GM12878 (cell line): ENCODE measurements at regions not wholly inside any gene's neighbourhood (a gene's known extent, or its start where the extent isn't known, plus 50 kb on each side); places are given as distances from the start of the nearest gene placed in this dataset.

ENCODE experiments used
- ATAC-seq: fragments of 200-7000 bp; cut with Tn5 transposase; 3 replicates; pipeline ENCODE4 v1.9.1; 2020; ENCODE audit warnings: mild to moderate bottlenecking, moderate library complexity
- BruUV-seq: library from RNA; stranded (reverse); fragments of 400-500 nt; replicated peaks from 2 replicates; lab custom pipeline; 2021; lab: Mats Ljungman, UMichigan
- CTCF ChIA-PET: fragments of 300-600 bp; sonication (Branson Sonifier 250); formaldehyde crosslinking; extraction: SDS; loops from one replicate; lab custom pipeline; 2021; ENCODE audit warnings: inconsistent platforms; lab: Yijun Ruan, JAX
- POLR2A ChIA-PET: fragments of 350-600 bp; formaldehyde crosslinking; extraction: SDS; loops from one replicate; lab custom pipeline; 2021; ENCODE audit warnings: inconsistent platforms; lab: Charles Lee
- RAD21 ChIA-PET: fragments of 300-600 bp; sonication (Branson Sonifier 250); formaldehyde crosslinking; loops from one replicate; lab custom pipeline; 2023; ENCODE audit warnings: antibody characterized with exemption; ENCODE audit not compliant: unreplicated experiment; lab: Charles Lee
- SMC1A ChIA-PET: fragments of 300-600 bp; sonication (Branson Sonifier 250); formaldehyde crosslinking; loops from one replicate; lab custom pipeline; 2023; ENCODE audit not compliant: unreplicated experiment, uncharacterized antibody; lab: Charles Lee
- DNase-seq: peaks from one replicate; pipeline ENCODE4 v3.0.0-alpha.2; 2011; ENCODE audit warnings: low read depth, low spot score
- FAIRE-seq: peaks from 3 replicates; lab custom pipeline; 2011; peaks lifted over from hg19 to GRCh38; lab: Jason Lieb, UNC
- H2AFZ ChIP-seq: 2 replicates; pipeline ENCODE4 v1.6.0; 2011; ENCODE audit warnings: low read depth, low read length, control low read depth; ENCODE audit not compliant: control insufficient read depth
- H3K27ac ChIP-seq: 2 replicates; pipeline ENCODE4 v1.5.1; 2011; ENCODE audit warnings: control low read depth; ENCODE audit not compliant: control insufficient read depth, insufficient read depth
- H3K27me3 ChIP-seq, 2 experiments: replicated peaks in 1 of 2; 2 replicates each; pipeline versions ENCODE4 v1.6.0 to v1.6.1; 2011; ENCODE audit warnings: low read length in 1 of 2; ENCODE audit not compliant: control insufficient read depth in 2 of 2, insufficient read depth in 2 of 2
- H3K36me3 ChIP-seq, 2 experiments: 2 replicates each; pipeline ENCODE4 v1.5.1; 2011; ENCODE audit warnings: low read length in 1 of 2; ENCODE audit not compliant: control insufficient read depth in 2 of 2, insufficient read depth in 2 of 2
- H3K4me1 ChIP-seq: 2 replicates; pipeline ENCODE4 v1.6.1; 2011; ENCODE audit warnings: mild to moderate bottlenecking, low read length, moderate library complexity, mixed read lengths; ENCODE audit not compliant: control insufficient read depth, insufficient read depth
- H3K4me2 ChIP-seq: 2 replicates; pipeline ENCODE4 v1.6.0; 2011; ENCODE audit warnings: control low read depth; ENCODE audit not compliant: control insufficient read depth, insufficient read depth
- H3K4me3 ChIP-seq: fragments of 200-600 bp; sonication (generic); 2 replicates; pipeline ENCODE4 v1.5.1; 2016
- H3K79me2 ChIP-seq: 2 replicates; pipeline ENCODE4 v1.6.0; 2011; ENCODE audit warnings: low read length; ENCODE audit not compliant: control insufficient read depth, insufficient read depth
- H3K9ac ChIP-seq: 2 replicates; pipeline ENCODE4 v1.8.0; 2011; ENCODE audit warnings: low read length, control low read depth, mixed read lengths; ENCODE audit not compliant: control insufficient read depth, insufficient read depth
- H3K9me3 ChIP-seq: replicated peaks from 3 replicates; pipeline ENCODE4 v1.5.1; 2011; ENCODE audit warnings: mild to moderate bottlenecking, low read length; ENCODE audit not compliant: control insufficient read depth, insufficient read depth
- H4K20me1 ChIP-seq: 2 replicates; pipeline ENCODE4 v1.6.0; 2011; ENCODE audit not compliant: control insufficient read depth, insufficient read depth
- ATF7 ChIP-seq: fragments of 450-650 bp; IDR thresholded peaks from 2 replicates; pipeline ENCODE4 v1.6.1; 2016; ENCODE audit warnings: low read depth, mild to moderate bottlenecking
- DPF2 ChIP-seq: fragments of 450-650 bp; IDR thresholded peaks from 2 replicates; pipeline ENCODE4 v1.6.1; 2017; ENCODE audit warnings: mild to moderate bottlenecking
- EGR1 ChIP-seq, 2 experiments: IDR thresholded peaks; 1 replicate in 1 of 2; 2 replicates in 1 of 2; pipeline ENCODE4 v1.6.1; 2011 to 2012; ENCODE audit warnings: low read depth in 2 of 2, low read length in 2 of 2, borderline replicate concordance in 1 of 2, mild to moderate bottlenecking in 1 of 2, moderate library complexity in 1 of 2
- IKZF1 ChIP-seq: fragments of 450-650 bp; conservative IDR thresholded peaks from 2 replicates; pipeline ENCODE4 v1.6.1; 2017; ENCODE audit warnings: antibody characterized with exemption, mild to moderate bottlenecking
- IRF5 ChIP-seq: fragments of 450-650 bp; IDR thresholded peaks from 2 replicates; pipeline ENCODE4 v1.6.1; 2017; ENCODE audit warnings: borderline replicate concordance
- JUND ChIP-seq: IDR thresholded peaks from 2 replicates; pipeline ENCODE4 v1.6.1; 2012; ENCODE audit warnings: low read depth, mild to moderate bottlenecking, low read length, improper control_type of control experiment, moderate library complexity
- LARP7 ChIP-seq: fragments of 450-650 bp; IDR thresholded peaks from 2 replicates; pipeline ENCODE4 v1.6.1; 2017; ENCODE audit warnings: mild to moderate bottlenecking
- MAX ChIP-seq: IDR thresholded peaks from 2 replicates; pipeline ENCODE4 v1.6.1; 2012; ENCODE audit warnings: low read depth, low read length, improper control_type of control experiment
- PBX3 ChIP-seq: IDR thresholded peaks from 2 replicates; pipeline ENCODE4 v1.6.1; 2011; ENCODE audit warnings: mild to moderate bottlenecking, low read depth, low read length, moderate library complexity; ENCODE audit not compliant: insufficient replicate concordance
- PKNOX1 ChIP-seq: fragments of 450-650 bp; IDR thresholded peaks from 2 replicates; pipeline ENCODE4 v1.6.1; 2016; ENCODE audit warnings: mild to moderate bottlenecking
- POLR2AphosphoS5 ChIP-seq: IDR thresholded peaks from 2 replicates; pipeline ENCODE4 v1.6.1; 2011; ENCODE audit warnings: mild to moderate bottlenecking, low read length, inconsistent platforms
- TCF3 ChIP-seq: IDR thresholded peaks from 2 replicates; pipeline ENCODE4 v1.6.1; 2012; ENCODE audit warnings: low read depth, mild to moderate bottlenecking, low read length, borderline replicate concordance; ENCODE audit not compliant: insufficient read depth
- WGBS: methylation state at CpG from one replicate; pipeline ENCODE4 v1.1.6; 2016; ENCODE audit warnings: low lambda C conversion rate; ENCODE audit not compliant: insufficient replicate concordance, insufficient coverage; ENCODE audit errors: missing lambda C conversion rate; 5-methylcytosine and 5-hydroxymethylcytosine counted together
- in situ Hi-C: fragments of 300-500 bp; cut with MboI; formaldehyde crosslinking; loops from 9 replicates; pipeline ENCODE4 v1.14.3; 2018; ENCODE audit warnings: mixed read lengths
- intact Hi-C: fragments of 100-400 bp; cut with micrococcal nuclease; formaldehyde crosslinking; loops from one replicate; pipeline ENCODE4 v1.14.2; 2022; ENCODE audit not compliant: unreplicated experiment

- WGBS = 54% methylated on average over 3 of the region's 3 CpGs
- H3K79me2 ChIP-seq = no peaks in the 10 kb centered on the region
- no peaks in the 10 kb centered on the region for H3K27me3 ChIP-seq
- H3K36me3 ChIP-seq = no peaks in the 10 kb centered on the region
- H2AFZ ChIP-seq = no peak overlapping the region
- CTCF ChIA-PET = interaction anchor here (1.6 kb wide), 1 partner anchor 206 kb away, joined by 3 read pairs; no protein-coding TSS in a partner anchor
- H3K4me3 ChIP-seq = no peak overlapping the region
- no peaks in the 10 kb centered on the region for H3K9me3 ChIP-seq
- no peak overlapping the region for H3K9ac ChIP-seq
- intact Hi-C loops = no loop called here
- DNase-seq = no peak
- no peak overlapping the region for H3K4me2 ChIP-seq
- FAIRE-seq = no peak
- POLR2A ChIA-PET = no interaction called here
- in situ Hi-C loops = no loop called here
- H4K20me1 ChIP-seq = no peaks in the 10 kb centered on the region
- no peak overlapping the region for H3K27ac ChIP-seq
- SMC1A ChIA-PET = interaction anchor here (0.9 to 1.5 kb wide), 5 partner anchors 31 to 228 kb away, joined by 3 to 5 read pairs (median 4); no protein-coding TSS in a partner anchor
- peaks cover 36% of the 10 kb centered on the region for H3K4me1 ChIP-seq
- no peak for ATAC-seq
- no peak for TF ChIP-seq TCF3
- TF ChIP-seq EGR1 (IDR thresholded peaks at IDR 0.05; ENCODE audit: borderline replicate concordance in 1 of 2, low read depth in 2 of 2, low read length in 2 of 2) = no peak
- no peak for TF ChIP-seq ATF7
- no peak for TF ChIP-seq DPF2
- TF ChIP-seq PKNOX1 = no peak
- no peak for TF ChIP-seq PBX3
- TF ChIP-seq LARP7 = no peak
- no peak for TF ChIP-seq IRF5
- TF ChIP-seq JUND = no peak
- no peak for TF ChIP-seq MAX
- no peak for TF ChIP-seq IKZF1
- TF ChIP-seq POLR2AphosphoS5 = no peak
- TF ChIP-seq, all 136 proteins: peak for 0
- RAD21 ChIA-PET = interaction anchor here (1.6 kb wide), 1 partner anchor 61 kb away, joined by 7 read pairs; no protein-coding TSS in a partner anchor
- no TSS peak for BruUV-seq
Measured at GRCh38 chr2:176936410-176936809, 276.2 kb upstream of the HNRNPA3 start.
